HG03457 (cell line): ENCODE measurements at regions not wholly inside any gene's neighbourhood (a gene's known extent, or its start where the extent isn't known, plus 50 kb on each side); places are given as distances from the start of the nearest gene placed in this dataset.

Experiments used
- ATAC-seq: cut with Tn5 transposase; IDR thresholded peaks from one replicate; pipeline ENCODE4 v1.9.1; 2021; ENCODE audit warnings: moderate number of reproducible peaks; ENCODE audit not compliant: unreplicated experiment

DNA sequence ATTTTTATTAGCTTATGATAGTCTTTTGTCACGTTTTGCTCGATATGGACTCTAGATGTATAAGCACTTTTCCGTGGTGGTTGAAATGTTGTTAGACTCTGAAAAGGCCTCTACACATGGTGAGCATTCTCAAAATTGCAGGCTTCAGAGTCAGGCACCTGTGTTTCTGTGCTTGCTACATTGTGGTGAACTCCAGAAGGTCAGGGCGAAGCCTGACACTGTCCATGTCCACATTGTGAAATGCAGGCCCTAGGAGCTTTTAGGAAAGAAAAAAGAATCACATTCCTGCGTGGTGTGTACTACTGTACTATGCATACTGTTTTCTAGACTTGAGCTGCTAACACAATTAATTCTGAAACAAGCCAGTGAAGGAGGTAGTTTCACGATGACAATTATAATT, 86.3 kb downstream of the HS3ST1 start:
- no peak for ATAC-seq

DNA sequence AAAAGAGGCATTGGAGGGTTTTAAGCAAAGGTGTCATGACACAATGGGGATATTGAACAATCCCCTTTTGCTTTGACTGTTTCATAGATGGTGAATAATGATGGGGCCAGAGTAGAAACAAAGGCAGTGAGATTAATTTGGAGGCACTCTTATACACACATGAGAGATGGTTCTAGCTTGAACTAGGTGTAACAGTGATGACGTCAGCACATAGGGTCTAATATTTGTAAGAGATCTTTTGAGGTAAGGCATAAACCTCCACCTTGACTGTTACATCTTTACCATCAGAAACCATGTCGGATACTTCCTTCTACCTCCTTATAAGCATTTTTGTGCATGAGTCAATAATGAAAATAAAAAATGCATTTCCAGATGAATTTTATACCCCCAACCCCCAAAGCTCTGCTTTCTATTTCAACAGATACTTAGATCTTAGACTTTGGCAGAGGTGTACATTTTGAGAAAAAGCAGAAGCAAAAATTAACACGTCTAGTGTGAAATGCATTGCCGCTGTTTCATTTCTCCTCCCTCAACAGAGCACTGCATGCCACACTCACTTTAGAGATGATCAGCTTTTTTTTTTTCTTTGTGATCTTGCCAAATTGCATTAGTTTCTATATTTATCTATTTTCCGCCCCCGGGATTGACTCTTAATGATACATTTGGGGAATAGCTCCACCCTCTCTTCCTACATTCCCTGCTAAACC, 87.2 kb downstream of the HS3ST1 start:
- no peak for ATAC-seq

DNA sequence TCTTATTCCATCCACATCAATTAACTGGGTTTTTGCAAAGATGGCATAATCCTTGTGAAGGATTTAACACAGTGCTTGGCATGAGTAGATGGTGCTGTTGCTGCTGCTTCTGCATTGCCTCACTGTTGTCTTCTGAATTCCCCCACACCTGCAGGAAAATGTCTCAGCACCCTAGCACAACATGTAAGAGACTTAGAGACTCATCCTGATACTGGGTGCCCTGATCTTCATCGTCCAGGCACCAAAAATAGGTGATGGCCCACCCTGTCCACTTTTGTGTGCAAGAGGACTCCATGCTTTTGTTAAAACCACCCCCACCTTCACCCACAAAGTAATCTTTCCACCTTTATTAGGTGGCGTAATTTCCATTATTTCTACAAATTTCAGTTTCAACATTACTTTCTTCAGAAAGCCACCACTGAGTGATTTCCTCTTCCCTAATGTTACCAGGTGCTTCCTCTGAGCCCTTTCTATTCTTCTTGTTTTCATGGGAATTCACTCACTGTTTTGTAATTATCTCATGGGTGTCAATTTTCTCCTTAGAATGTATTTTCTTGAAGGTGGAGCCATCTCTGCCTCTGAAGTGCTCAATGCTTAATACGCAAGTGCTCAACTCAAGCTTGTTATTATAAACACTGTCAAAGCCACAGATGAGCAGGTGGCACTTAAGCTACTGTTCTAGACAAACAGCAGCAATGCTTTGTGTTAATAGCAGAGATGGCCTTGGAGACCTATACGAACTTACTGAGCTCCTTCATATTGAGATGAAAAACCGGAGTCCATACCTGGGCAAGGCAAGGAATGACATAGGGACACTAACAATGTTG, 89.5 kb downstream of the HS3ST1 start:
- no peak for ATAC-seq

DNA sequence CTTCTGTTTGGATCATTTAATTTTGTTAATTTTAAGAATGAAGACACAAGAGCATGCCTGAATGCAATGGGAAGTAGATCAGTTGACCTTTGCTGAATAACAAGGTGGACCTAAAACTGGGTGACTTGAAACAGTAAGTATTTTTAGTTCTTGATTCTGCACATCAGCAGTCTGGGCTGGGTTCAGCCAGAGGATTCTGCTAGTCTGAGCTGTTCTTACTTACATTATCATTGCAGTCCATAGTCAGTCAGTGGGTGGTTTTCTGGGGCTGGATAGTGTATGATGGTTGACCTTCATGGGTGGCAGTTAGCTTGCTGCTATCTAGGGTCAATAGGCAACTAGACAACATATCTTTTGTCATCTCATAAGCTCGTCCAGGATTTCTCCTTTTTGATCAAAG, 91.4 kb downstream of the HS3ST1 start:
- no peak for ATAC-seq

DNA sequence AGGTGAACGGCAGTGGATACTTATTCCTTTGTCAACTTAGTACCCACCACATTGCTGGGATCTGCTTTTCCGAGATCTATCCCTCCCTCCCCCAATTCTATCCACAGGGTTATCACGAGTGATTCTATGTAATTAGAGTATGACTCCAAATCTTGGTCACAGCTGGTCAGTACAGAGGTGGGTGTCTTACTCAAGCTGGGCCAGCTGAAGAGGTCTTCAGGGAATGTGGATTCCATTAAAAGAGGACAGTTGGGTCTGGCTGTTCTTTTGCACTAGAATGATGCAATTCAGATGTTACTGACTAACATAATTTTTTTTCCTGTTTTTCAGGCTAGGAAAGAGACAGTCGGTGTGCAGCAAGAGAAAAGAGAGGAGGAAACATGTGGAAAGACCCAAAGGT, 92.3 kb downstream of the HS3ST1 start:
- no peak for ATAC-seq

DNA sequence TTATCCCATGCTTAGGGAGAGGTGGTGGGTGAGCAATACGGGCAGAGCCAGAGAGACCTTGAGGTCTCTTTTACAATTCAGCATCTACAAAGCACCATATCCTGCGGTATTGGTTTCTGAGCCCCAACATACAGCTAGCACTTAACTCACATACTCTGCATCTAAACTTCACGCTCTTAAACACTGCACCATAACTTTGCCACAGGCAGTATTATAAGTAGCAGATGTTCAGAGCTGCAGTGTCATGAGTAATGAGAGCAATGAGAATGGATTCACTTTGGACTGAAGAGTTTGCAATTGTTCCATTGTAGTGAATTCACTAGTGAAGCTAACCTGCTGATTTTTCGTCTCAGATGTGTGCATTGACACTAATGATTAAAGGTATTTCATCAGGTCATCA, 93.8 kb downstream of the HS3ST1 start:
- no peak for ATAC-seq

DNA sequence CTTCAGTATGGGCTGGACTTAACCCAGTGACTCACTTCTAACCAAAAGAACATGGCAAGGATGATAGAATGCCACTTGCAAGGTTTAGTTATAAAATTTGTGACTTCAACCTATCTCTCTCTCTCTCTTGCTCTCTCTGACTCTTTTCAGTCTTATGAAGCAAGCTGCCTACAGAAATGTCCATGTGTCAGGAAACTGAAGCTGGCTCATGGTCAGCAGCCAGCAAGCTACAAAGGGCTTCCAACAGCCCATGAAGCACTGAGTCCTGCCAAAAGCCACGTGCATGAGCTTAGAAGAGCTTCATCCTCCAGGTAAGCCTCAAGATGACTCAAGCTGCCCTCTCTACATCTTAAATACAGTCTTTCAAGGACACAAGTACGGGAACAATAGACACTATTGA, 100.3 kb downstream of the HS3ST1 start:
- no peak for ATAC-seq

DNA sequence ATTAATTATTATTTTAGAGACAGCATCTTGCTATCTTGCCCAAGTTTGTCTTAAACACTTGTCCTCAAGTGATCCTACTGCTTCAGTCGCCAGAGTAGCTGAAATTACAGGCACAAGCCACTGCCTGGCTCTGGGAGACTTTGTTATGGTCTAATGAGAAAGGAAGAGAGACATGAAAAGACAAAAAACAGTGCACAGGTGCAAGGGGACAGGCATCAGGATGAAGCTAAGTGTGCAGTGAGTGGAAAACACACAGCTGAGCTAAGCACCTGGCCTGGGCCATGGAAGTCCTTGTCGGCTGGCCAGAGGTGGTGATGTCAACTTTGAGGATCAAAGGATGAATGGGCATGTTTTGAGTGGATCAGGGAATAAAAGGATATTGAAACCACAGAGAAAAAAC, 102.7 kb downstream of the HS3ST1 start:
- ATAC-seq, result no peak

DNA sequence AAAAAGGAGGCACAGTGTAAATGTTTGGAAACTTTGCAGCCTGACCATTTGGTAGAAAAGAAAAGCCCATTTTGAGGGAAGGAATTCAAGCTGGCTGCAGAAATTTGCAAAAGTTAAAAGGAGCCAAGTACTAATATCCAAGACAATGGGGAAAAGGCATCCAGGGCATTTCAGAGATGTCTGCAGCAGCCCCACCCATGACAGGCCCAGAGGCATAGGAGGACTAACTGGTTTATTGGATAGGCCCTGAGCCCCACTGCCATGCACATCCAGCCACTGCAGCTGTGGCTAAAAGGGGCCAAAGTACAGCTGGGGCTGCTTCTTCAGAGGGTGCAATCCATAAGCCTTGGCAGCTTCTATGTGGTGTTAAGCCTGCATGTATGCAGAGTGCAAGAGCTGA, 104.9 kb downstream of the HS3ST1 start:
- ATAC-seq, result no peak

DNA sequence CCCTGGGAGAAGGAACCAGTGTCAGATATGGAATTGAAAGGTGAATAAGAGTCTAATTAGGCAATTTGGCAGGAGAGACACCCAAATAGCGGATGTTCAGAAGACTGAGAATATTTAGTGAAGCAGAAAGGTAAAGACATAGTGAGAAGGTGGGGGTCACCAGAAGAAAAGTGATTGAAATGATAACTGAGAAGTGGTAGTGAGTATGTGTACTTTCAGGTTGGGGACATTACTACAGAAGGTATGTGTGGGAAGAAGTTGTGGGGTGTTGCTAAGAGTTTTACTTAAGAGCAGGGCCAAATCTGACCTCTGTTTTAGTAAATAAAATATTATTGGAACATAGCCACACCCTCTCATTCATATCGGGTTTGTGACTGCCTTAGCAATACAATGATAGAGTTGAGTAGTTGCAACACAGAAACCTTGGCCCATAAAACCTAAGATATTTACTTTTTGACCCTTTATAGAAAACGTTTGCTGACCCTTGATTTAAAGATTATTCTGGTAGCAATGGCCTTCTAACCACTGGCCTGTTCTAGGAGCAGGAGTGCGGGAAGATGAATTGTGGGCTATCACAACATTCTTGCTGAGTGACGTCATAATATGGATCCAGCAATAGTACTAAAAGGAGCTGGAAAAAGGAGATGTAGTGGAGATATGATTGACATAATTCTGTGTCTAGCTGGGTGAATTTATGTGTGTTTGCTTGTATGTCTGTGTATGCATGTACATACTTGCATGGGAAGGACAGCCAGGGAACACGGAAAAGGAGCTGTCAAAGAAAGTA, 115.3 kb downstream of the HS3ST1 start:
- ATAC-seq, result no peak

DNA sequence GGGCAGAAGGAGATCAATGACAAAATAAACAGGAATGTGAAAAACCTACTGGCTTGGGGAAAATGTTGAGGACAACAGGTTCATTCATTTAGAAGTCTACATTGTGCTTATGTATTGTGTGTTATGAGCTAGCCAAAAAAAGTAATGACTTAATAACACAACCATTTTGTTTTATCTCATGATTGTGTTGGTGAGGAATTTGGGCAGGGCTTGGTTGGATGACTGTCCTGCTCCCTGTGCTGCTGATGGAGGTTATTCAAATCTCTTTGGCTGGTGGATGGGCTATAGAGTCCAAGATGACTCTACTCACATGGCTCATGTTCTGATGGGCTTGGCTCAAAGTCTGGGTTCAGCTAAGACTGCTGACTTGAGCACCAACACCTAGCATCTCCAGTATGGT, 116.3 kb downstream of the HS3ST1 start:
- ATAC-seq, result no peak

DNA sequence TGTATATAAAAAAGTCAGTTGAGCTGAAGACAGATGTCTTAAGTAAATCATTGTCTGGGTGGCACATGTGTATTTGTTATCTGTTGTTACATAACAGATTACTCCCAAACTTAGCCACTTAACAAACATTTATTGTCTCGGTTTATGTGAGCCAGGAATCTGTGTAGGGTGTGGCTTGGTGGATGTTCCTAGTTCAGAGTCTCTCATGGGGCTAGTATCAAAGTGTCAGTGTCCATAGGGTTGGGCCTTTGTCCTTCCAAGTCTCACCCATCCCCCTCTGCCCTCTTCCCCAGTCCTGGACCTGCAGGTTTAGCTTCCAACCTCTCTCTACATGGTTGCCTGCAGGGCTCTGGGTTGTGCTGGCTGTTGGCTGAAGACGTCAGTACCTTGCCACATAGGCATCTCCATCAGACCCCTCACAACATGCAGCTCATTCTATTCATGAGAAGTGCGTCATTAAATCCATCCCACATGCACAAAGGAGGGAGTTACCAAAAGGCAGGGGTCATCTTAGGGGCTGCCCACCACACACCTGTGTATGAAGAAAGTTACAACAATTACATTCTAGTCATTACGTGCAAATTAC, 127.5 kb downstream of the HS3ST1 start:
- no peak for ATAC-seq

DNA sequence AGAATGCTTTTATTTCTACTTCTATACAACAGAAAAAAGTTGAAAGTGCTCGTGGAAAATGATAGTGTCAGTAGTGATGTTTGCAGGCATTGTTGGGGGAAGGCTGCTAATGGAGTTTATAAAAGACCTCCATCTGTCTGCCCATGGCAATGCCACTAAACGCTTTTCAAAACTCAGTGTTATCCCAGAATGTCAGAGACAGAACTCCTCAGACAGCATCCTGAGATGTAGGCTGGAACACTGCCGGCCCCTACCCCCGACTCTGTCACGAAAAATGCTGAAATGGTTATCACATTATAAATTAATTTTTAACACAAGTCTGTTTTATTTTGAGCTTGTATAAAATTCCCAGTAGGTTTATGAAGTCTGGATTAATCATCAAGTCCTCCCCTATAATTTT, 128.9 kb downstream of the HS3ST1 start:
- ATAC-seq, result no peak

DNA sequence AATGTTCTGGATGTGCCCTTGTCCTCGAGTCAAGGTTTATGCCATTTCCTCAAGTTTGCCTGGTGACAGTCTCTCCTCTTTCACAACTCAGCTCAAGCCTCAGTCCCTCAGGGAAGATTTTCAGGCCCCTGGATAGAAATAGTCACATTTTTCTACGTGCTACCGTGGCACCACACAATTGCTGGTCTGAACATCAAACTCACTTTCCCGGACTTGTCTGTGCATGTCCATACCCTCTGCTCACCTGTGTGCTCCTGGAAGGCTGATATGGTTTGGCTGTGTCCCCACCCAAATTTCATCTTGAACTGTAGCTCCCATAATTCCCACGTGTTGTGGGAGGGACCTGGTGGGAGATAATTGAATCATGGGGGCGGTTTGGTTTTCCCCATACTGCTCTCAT, 129.7 kb downstream of the HS3ST1 start:
- ATAC-seq, result no peak

DNA sequence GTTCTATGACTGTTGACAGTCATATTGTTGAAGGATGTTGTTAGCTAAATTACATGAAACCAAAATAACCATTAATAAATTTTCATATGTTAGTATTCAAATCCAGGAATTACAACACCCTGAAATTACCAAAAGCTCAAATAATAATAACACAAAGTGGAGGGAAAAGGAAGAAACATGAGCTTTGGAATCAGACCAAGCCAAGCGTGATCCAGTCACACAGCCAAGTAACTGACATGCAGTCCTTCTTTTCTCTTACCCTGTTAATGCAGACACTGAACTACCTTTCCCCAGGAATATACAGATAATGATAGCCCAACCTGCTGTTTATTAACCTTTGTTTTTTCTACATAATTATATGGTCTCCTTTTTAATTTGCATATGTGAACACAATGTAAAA, 130.2 kb downstream of the HS3ST1 start:
- no peak for ATAC-seq

DNA sequence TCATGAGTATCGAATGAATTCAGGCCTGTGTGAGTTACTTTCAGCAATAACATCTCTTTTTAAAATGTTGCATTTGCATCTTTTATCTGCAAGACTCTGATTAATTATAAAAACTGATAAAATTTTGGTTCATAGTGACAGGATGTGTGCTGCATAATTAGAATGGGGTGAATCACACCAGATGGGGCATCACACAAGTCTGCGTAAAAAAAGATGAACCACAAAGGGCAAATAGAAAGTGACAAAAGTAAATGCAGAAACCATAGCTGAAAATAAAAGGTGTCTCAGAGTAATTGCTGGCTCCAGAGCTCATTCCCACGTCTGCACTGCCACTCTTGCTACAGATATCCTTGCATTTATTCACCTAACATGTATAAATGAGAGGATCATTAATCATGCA, 131.1 kb downstream of the HS3ST1 start:
- no peak for ATAC-seq

DNA sequence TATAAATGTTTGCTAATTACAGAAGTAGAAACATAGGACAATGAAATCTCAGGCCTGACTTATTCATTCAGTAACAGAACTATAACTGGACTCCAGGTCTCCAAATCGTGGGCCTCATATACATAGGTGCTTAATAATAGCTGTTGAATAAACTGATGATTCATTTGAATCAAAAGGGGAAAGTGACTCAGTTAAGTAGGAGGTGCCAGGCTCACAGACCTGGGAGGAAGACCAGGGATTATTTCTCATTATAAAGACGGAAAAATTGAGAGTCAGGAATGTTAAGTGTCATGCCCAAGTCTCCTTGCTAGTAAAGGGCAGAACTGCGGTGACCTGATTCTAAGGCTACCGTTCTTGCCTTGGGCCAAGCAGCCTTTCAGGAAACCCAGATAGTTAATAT, 131.5 kb downstream of the HS3ST1 start:
- ATAC-seq, result no peak

DNA sequence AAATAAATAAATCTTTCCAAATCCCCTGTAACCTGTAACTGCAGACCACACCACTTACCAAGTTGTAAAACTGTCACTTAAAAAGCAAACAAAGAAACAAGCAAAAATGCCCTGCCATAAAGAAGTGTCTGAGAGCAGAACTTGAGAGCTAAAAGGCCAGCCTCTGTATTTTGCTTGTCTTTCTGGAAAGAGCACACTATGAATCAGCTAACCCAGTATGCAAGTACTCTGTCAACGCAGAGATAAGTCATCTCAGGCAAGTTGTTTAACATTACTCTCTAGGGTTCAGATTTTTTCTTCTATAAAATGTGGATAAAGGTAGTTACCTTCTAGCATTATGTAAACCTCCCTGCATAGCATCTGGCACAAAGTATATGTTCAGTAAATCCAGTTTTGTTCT, 134.8 kb downstream of the HS3ST1 start:
- ATAC-seq, result no peak

DNA sequence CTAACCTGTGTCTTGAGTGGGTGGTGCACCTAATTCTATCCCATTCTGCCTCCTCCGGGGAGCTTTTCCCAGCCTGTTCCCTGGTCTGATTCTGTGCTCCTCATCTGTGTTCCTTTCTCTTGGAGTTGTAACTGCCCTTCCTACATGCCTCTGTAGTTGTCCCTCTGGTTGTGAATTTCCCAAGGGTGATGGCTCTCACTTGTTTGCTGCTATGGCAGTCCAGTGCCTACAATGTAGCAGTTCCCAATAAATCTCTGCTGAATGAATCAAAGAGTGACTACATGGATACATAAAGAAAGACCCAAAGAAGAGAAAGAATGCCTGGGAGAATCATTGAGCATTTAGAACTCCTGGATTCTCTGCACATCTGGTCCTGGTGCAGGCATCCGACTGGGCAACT, 141.6 kb downstream of the HS3ST1 start:
- no peak for ATAC-seq

DNA sequence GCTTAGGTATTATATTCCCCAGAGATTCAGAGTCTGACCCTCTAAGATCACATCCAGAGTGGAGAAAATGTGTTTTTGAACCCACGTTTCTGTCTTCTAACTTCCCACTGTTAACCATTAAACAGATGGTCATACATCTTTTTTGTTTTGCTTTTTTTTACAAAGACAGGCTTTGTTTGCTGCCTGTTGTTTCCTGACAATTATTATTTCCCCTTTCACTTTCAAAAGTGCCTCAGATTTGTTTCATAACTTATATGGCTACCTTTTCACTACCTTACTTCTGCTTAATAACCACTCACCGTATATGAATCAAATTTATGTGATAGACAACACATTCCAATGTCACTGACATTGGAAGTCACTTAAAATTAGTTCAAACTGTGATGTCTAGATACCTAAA, 142.2 kb downstream of the HS3ST1 start:
- ATAC-seq, result no peak

DNA sequence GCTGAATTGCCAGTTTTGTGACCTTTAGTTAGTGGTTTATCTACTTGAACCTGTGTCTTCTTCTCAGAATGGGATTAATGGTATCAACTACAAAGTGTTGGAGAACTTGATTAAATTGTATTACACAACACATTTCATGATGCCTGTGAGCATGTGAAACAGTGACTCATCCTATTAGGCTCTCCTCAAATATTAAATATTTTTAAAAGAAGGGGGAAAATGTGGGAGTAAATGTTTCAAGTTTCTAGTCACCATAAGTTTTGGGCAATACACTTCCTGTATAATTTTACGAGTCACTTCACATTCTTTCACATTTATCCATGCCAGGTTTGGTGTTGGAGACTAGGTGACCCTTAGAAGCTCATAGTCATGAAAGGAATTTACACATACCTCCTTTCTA, 147.0 kb downstream of the HS3ST1 start:
- no peak for ATAC-seq

DNA sequence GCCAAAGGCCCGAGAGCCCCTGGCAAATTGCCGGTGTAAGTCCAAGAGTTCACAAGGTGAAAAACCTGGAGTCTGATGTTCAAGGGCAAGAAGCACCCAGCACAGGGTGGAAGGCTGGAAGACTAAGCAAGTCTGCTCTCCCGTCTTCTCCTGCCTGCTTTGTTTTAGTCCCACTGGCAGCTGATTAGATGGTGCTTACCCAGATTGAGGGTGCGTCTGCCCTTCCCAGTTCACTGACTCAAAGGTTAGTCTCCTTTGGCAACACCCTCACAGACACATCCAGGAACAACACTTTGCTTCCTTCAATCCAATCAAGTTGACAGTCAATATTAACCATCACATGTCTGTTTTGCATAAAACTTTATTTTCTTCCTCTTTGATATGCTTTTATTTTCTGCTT, 157.4 kb downstream of the HS3ST1 start:
- no peak for ATAC-seq
